ENCODE measurements at regions not wholly inside any gene's neighbourhood (a gene's known extent, or its start where the extent isn't known, plus 50 kb on each side); places are given as distances from the start of the nearest gene placed in this dataset.

DNA sequence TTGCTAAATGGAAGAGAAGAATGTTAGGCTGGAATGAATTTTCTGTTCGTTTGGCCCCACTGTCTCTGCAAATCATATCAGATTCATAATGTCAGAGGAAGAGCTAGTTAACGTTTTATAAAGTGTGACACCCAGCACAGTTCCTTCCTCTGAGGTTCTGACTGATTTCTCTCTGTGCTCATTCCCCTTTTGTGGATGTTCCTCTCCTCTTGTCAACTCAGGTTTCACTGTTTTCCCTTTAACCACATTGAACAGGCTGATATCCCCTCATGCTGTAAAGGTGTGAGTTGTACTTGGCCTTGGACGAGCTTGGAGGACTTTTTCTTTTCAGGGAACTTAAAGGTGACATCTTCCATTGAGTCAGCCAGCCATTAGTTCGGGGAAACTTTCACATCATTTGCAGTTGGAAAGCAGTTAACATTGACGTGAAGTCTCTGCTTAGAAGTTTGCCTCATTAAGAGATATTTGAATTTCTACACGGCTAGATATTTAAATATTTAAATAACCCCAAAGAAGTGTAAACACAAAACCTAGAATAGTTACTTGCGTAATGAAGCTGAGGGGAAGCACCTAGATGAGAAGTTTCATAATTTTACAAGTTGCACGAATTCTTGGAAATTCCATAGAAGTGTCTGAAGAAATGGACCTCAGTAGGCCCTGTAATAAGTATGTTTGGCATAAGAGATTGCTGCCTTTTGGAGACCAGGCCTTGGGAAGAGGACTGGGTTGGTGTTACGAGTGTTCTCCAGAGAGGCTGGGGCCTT, 101.5 kb upstream of the EGR2 start (continued):
- TF ChIP-seq MAX (IDR thresholded peaks at IDR 0.05; ENCODE audit: low read depth, low read length) (no peak), BHLHE40 (IDR thresholded peaks at IDR 0.05; ENCODE audit: borderline replicate concordance in 1 of 2, low read depth in 2 of 2, low read length in 1 of 2) (no peak), TCF3 (IDR thresholded peaks at IDR 0.05; ENCODE audit: borderline replicate concordance, insufficient read depth, low read depth, low read length) (no peak), SMC3 (IDR thresholded peaks at IDR 0.05; ENCODE audit: borderline replicate concordance, low read length) (no peak), RELA (IDR thresholded peaks at IDR 0.05; ENCODE audit: borderline replicate concordance, partially characterized antibody) (no peak), PAX5 (IDR thresholded peaks at IDR 0.05; ENCODE audit: borderline replicate concordance, low read depth, low read length) (no peak), SIN3A (IDR thresholded peaks at IDR 0.05; ENCODE audit: low read depth, low read length) (no peak), CBX3 (IDR thresholded peaks at IDR 0.05; ENCODE audit: borderline replicate concordance, low read depth) (no peak), RBBP5 (conservative IDR thresholded peaks at IDR 0.05) (no peak), NRF1 (conservative IDR thresholded peaks at IDR 0.05; ENCODE audit: low read depth, low read length) (no peak), BCL11A (IDR thresholded peaks at IDR 0.05; ENCODE audit: low read depth, low read length) (no peak), PKNOX1 (IDR thresholded peaks at IDR 0.05) (no peak), EP300 (IDR thresholded peaks at IDR 0.05; ENCODE audit: borderline replicate concordance in 1 of 2, control insufficient read depth in 1 of 2, low read depth in 2 of 2, low read length in 2 of 2) (0 out of 4 replicates have a peak, but pooled peaks of 1 of the 2 experiments have one; percentile 19), FOXM1 (IDR thresholded peaks at IDR 0.05; ENCODE audit: low read depth, low read length) (no peak), RFX5 (IDR thresholded peaks at IDR 0.05; ENCODE audit: low read depth, low read length) (no peak), HDGF (IDR thresholded peaks at IDR 0.05) (no peak), RAD21 (IDR thresholded peaks at IDR 0.05; ENCODE audit: insufficient read depth, low read depth, low read length) (no peak), NFYA (IDR thresholded peaks at IDR 0.05; ENCODE audit: borderline replicate concordance, low read depth, low read length) (no peak), BCLAF1 (IDR thresholded peaks at IDR 0.05) (no peak), MEF2A (IDR thresholded peaks at IDR 0.05; ENCODE audit: insufficient read depth, low read depth, low read length) (0 out of 2 replicates have a peak, but pooled peaks have one; percentile 56), ZSCAN29 (IDR thresholded peaks at IDR 0.05) (no peak), SPI1 (IDR thresholded peaks at IDR 0.05; ENCODE audit: borderline replicate concordance, insufficient read depth, low read depth, low read length) (peak; percentile 27; the same call in 1 of the 2 replicates), TCF7 (IDR thresholded peaks at IDR 0.05; ENCODE audit: borderline replicate concordance) (no peak)
- TF ChIP-seq, protein P1, sequence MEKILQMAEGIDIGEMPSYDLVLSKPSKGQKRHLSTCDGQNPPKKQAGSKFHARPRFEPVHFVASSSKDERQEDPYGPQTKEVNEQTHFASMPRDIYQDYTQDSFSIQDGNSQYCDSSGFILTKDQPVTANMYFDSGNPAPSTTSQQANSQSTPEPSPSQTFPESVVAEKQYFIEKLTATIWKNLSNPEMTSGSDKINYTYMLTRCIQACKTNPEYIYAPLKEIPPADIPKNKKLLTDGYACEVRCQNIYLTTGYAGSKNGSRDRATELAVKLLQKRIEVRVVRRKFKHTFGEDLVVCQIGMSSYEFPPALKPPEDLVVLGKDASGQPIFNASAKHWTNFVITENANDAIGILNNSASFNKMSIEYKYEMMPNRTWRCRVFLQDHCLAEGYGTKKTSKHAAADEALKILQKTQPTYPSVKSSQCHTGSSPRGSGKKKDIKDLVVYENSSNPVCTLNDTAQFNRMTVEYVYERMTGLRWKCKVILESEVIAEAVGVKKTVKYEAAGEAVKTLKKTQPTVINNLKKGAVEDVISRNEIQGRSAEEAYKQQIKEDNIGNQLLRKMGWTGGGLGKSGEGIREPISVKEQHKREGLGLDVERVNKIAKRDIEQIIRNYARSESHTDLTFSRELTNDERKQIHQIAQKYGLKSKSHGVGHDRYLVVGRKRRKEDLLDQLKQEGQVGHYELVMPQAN (conservative IDR thresholded peaks at IDR 0.05), result no peak
